Daoy (cell line): ENCODE measurements at regions not wholly inside any gene's neighbourhood (a gene's known extent, or its start where the extent isn't known, plus 50 kb on each side); places are given as distances from the start of the nearest gene placed in this dataset.

Experiments used
- DNase-seq: peaks from one replicate; pipeline ENCODE4 v3.0.0-alpha.2; 2015; ENCODE audit warnings: low read depth

DNA sequence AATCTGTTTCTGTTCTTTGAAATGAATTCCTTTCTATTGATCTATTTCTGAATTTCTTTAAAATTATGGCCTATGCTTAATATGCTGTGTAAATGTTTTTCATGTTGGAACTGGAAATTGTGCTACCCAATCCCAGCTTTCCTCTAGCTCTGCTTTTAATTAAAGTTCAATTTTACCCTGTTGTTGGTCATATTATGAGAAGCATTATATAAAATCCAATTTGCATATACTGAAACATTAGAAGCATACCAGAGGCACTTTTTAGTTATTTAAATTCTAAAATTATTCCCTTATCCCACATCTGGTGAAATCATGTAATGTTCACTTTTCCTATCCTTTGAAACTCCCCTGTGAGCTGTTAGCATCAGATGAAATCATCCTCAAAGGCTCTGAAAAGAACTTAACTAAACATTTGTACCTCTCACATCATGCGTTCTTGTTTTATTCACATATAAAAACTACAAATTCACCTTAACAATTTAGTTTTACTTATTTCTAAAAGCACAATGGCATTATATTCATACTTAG lies 160.6 kb upstream of the COL21A1 start:
- no peak for DNase-seq

- no peak for DNase-seq
Measured at GRCh38 chr6:56406276-56407269, 159.2 kb upstream of the COL21A1 start.

GRCh38 chr6:56404599-56404998 lies 157.2 kb upstream of the COL21A1 start:
- no peak for DNase-seq

- DNase-seq: no peak
Measured at GRCh38 chr6:56403745-56404144, 156.4 kb upstream of the COL21A1 start.

- no peak for DNase-seq
Measured at GRCh38 chr6:56401477-56402070, 154.2 kb upstream of the COL21A1 start.

DNA sequence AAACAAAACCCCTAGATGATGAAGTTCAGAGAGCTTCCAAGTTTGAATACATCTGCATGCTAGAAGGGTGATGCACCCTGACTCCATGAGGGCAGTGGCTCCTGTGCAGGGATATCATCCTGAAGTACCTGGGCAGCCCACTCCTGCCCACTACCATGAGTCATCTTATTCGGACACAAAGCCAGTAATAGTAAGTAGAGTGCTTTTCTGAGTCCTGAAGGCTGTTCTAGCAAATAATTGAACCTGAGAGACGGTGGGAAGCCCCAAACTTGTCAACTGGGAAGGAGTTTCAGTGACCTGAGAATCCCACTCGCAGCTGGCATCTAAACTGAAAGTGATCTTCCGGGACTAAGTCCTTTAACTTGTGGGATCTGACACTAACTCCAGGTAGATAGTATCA lies 152.9 kb upstream of the COL21A1 start:
- no peak for DNase-seq

GRCh38 chr6:56399672-56400263 lies 152.4 kb upstream of the COL21A1 start:
- DNase-seq: no peak

GRCh38 chr6:56399250-56399671 lies 151.9 kb upstream of the COL21A1 start:
- DNase-seq: peak; percentile 42

- no peak for DNase-seq
Measured at GRCh38 chr6:56396435-56396834, 149.1 kb upstream of the COL21A1 start.

DNA sequence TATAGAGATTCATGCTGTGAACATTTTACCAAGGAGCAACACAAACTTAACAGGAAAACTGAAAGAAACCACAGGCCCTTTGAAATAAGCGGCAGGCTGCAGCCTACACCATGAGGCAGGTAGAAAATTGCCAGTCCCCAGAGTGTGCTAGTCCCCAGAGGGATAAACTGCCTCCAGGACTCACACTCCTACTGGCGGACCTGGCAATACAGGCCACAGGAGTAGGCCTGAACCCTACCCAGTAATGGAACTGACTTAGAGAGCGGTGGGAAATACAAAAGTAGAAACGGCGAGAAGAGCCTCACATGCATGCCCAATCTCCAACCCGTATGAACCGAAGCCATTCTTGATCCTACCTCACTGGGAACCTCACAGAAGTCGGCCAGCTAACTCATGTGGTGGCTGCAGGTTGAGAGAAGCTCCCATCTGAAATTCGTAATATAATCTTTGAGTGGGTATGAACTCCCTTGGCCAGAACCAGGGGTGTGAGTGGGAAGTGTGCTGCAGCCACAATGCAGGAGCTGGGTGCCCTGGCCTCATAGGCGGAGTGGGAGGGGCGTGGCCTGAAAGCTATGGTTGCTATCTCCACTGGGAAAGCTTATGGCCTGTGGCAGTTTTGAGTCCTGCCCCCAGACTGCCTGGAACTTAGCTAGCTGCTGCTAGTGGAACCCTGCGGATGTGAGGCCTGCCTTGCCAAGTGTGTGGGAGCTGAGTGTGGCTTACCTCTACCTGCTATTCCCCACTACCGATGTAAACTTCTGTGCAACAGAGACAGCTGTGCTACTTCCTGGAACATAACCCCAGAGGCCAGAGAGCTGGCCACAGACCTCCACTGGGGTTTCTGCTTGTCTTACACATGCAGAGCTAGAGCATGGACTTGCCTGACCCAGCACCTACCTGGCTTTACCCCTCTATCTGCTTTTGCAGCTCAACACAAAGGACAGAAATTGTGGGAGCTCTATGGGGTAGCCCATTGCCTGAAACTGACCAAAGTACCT lies 146.5 kb upstream of the COL21A1 start:
- no peak for DNase-seq

GRCh38 chr6:56388415-56388755 lies 141.0 kb upstream of the COL21A1 start:
- no peak for DNase-seq

DNA sequence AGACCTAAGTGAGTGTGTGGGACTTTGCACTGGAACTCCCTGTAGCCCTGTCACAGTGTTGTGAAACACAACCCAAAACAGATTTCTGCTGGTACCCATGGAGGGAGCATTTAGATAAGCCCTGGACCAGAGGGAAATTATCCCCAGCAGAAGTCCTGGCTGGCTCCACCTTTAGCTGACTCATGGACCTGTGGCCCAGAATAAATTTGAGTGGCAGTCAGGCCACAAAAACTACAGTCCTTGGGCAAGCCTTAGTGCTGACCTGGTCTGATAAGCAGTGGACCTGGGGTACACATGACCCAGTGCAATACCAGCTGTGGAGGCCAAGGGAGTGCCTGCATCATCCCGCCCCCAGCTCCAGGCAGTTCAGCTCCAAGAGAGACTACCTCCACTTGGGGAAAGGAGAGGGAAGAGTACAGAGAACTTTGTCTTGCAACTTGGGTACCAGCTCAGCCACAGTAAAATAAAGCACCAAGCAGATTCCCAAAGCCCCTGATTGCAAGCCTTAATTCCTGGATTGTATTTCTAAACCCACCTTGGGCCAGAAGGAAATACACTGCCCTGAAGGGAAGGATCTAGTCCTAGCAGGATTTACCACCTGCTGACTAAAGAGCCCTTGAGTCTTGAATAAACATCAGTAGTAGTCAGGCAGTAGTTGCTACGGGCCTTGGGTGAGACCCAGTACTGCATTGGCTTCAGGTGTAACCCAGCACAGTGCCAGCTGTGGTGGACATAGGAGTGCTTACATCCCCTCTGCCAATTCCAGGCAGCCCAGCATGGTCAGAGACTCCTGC lies 140.4 kb upstream of the COL21A1 start:
- no peak for DNase-seq

- no peak for DNase-seq
Measured at GRCh38 chr6:56386717-56387116, 139.3 kb upstream of the COL21A1 start.

DNA sequence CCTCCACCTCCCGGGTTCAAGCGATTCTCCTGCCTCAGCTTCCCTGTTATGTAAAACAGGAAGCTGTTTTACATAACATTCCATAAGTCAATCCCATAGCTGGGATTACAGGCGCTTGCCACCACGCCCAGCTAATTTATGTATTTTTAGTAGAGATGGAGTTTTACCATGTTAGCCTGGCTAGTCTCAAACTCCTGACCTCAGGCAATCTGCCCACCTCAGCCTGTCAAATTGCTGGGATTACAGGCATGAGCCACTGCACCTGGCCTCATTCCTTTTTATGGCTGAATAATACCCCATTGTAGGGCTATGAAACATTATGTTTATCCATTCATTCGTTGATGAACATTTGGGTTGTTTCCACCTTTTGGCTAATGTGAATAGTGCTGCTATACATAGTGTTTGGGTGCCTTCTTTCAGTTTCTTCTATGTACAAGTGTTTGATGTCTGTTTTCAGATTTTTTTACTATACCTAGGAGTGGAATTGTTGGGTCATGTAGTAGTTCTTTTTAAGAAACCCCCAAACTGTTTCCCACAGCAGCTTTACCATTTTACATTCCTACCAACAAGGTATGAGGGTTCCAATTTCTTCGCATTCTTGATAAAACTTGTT lies 138.7 kb upstream of the COL21A1 start:
- DNase-seq: no peak

GRCh38 chr6:56383160-56383559 lies 135.8 kb upstream of the COL21A1 start:
- no peak for DNase-seq

DNA sequence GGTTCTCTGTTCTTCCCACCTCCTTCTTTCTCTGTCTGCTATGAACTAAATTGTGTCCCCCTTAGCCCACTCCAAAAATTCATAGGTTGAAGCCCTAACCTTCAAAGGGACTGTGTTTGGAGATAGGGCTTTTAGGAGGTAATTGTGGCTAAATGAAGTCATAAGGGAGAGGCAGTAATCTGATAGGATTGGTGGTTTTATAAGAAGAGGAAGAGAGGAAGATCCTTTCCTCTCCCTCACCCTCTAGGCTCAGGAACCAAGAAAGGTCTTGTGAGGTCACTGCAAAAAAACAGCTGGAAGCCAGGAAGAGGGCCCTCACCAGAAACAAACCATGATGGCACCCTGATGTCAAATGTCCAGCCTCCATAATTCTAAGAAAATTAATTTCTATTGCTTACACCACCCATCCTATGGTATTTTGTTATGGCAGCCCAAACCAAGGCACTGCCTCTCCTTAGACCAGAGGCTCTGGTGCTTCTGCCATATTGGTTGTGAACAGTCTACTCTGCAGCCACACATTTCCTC lies 135.1 kb upstream of the COL21A1 start:
- no peak for DNase-seq

DNA sequence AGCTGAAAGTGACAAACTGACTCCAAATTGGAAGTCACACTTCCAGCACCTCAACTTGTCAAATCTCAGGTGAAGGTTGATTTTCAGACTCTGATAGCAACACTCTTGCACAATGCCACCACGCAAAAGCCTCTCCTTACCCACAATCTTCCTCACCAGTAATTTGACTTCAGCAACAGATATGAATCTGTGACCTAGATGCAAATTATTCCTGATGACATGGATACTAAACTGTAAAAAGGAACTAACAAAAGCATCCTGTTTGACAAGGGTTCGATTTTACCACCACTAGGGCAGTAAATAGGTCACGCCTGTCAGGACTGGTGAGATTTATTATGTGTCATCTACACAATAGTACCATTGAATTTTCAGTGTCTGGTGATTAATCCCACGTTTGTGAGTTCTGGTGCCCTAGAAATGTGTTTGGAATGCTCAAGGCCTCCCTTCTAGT lies 134.4 kb upstream of the COL21A1 start:
- DNase-seq: no peak

DNA sequence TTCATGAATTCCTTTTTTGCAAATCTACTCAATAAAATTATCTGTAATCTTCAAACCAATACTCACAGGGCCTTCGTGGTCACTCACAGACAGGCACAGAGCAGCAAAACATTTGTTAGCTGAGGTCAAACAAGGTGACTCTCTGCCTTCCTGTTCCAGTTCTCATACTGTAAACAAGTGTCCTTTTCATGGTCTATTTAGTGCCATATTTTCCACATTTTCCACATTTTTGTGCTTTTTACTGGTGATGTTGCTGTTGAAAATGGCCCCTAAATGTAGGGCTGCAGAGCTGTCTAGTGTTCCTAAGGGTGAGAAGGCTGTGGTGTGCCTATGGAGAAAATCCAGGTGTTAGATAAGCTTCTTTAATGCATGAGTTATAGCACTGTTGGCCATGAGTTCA lies 133.1 kb upstream of the COL21A1 start:
- DNase-seq: no peak

GRCh38 chr6:56378966-56379585 lies 131.7 kb upstream of the COL21A1 start:
- DNase-seq: no peak
